MCF 10A (cell line): ENCODE measurements at regions not wholly inside any gene's neighbourhood (a gene's known extent, or its start where the extent isn't known, plus 50 kb on each side); places are given as distances from the start of the nearest gene placed in this dataset.

Source experiments
- BruUV-seq: library from RNA; stranded (reverse); fragments of 400-500 nt; replicated peaks from 2 replicates; lab custom pipeline; 2021; lab: Mats Ljungman, UMichigan
- CTCF ChIA-PET: fragments of 300-600 bp; sonication (Branson Sonifier 250); formaldehyde crosslinking; extraction: SDS; loops from one replicate; lab custom pipeline; 2021; ENCODE audit warnings: antibody characterized with exemption, inconsistent platforms; lab: Yijun Ruan, JAX
- POLR2A ChIA-PET: fragments of 300-600, 350-650 bp; sonication (Branson Sonifier 250); formaldehyde crosslinking; extraction: SDS; loops from one replicate; lab custom pipeline; 2020; ENCODE audit warnings: antibody characterized with exemption, inconsistent platforms; lab: Yijun Ruan, JAX
- DNase-seq: peaks from one replicate; pipeline ENCODE4 v3.0.0-alpha.2; 2018; ENCODE audit not compliant: unreplicated experiment
- H3K27ac Mint-ChIP-seq: one replicate; pipeline ENCODE4 v1.8.0; 2022; ENCODE audit warnings: mild to moderate bottlenecking, low read depth, mixed read lengths; ENCODE audit not compliant: unreplicated experiment
- H3K27me3 Mint-ChIP-seq: one replicate; pipeline ENCODE4 v1.8.0; 2022; ENCODE audit warnings: mixed read lengths; ENCODE audit not compliant: insufficient read depth, unreplicated experiment
- H3K36me3 Mint-ChIP-seq: one replicate; pipeline ENCODE4 v1.8.0; 2022; ENCODE audit warnings: mild to moderate bottlenecking, moderate library complexity, mixed read lengths; ENCODE audit not compliant: insufficient read depth, unreplicated experiment
- H3K4me1 Mint-ChIP-seq: one replicate; pipeline ENCODE4 v1.8.0; 2022; ENCODE audit warnings: mixed read lengths; ENCODE audit not compliant: insufficient read depth, unreplicated experiment
- H3K4me3 Mint-ChIP-seq: one replicate; pipeline ENCODE4 v1.8.0; 2022; ENCODE audit warnings: mild to moderate bottlenecking, moderate library complexity, mixed read lengths; ENCODE audit not compliant: unreplicated experiment
- H3K9me3 Mint-ChIP-seq: one replicate; pipeline ENCODE4 v1.8.0; 2022; ENCODE audit warnings: mixed read lengths; ENCODE audit not compliant: unreplicated experiment
- intact Hi-C: fragments of 100-400 bp; cut with micrococcal nuclease; formaldehyde crosslinking; loops from 2 replicates; pipeline ENCODE4 v1.14.1; 2022
- TF ChIP-seq, protein P1 (sequence below): fragments of 200-600 bp; IDR thresholded peaks from one replicate; pipeline ENCODE4 v1.8.0; 2022; ENCODE audit warnings: antibody characterized with exemption, mild to moderate bottlenecking; ENCODE audit not compliant: unreplicated experiment

DNA sequence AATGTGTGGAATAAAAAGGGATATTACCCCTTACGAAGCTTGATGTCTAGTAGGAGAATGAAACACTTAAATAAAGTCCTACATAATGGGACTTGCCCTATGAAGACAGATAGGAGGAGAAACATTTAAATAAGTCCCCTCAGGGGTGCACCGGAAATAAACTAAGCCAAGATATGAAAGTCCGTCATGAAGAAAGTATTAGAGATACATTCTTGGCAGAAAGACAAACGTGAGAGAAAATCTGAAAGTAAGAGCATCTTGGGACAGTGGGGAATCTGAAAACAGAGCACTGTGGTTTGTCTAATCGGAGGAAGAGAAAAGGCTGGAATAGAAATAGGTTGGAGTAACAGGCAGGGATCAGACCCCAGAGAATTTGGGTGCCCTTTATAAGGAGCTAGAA, 516.9 kb upstream of the DSEL start:
- DNase-seq = peak; percentile 13
- CTCF ChIA-PET = interaction anchor here (1.2 kb wide), 1 partner anchor 11 kb away, joined by 3 read pairs; no protein-coding TSS in a partner anchor
- POLR2A ChIA-PET = interaction anchor here (0.7 kb wide), 1 partner anchor 481 kb away, joined by 3 read pairs; no protein-coding TSS in a partner anchor
- intact Hi-C loops = no loop called here
- H3K9me3 Mint-ChIP-seq = no peaks in the 10 kb centered on the region
- no peaks in the 10 kb centered on the region for H3K36me3 Mint-ChIP-seq
- no TSS peak for BruUV-seq
- no peak overlapping the region for H3K27ac Mint-ChIP-seq
- H3K4me1 Mint-ChIP-seq = peaks cover 13% of the 10 kb centered on the region
- H3K27me3 Mint-ChIP-seq = no peaks in the 10 kb centered on the region
- TF ChIP-seq, protein P1, sequence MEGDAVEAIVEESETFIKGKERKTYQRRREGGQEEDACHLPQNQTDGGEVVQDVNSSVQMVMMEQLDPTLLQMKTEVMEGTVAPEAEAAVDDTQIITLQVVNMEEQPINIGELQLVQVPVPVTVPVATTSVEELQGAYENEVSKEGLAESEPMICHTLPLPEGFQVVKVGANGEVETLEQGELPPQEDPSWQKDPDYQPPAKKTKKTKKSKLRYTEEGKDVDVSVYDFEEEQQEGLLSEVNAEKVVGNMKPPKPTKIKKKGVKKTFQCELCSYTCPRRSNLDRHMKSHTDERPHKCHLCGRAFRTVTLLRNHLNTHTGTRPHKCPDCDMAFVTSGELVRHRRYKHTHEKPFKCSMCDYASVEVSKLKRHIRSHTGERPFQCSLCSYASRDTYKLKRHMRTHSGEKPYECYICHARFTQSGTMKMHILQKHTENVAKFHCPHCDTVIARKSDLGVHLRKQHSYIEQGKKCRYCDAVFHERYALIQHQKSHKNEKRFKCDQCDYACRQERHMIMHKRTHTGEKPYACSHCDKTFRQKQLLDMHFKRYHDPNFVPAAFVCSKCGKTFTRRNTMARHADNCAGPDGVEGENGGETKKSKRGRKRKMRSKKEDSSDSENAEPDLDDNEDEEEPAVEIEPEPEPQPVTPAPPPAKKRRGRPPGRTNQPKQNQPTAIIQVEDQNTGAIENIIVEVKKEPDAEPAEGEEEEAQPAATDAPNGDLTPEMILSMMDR = no peak
- no peak overlapping the region for H3K4me3 Mint-ChIP-seq

DNA sequence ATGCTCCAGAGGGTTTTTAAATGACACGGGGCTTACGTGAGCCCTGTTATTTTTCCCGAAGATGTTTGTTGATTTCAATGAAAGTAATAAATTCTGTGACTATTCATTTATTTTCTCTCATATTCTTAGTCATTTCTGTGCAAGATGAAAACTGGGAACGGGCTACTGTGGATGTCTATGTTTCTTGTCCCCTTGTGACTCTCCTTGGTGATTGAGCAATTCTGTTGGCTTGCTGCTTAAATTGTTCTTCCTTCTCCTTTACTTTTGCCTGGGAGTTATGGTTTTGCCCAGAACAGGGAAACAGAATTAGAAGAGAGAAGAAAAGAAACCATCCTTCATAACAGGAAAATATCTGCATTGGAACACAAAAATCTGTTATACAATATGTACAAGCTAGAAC, 508.2 kb upstream of the DSEL start:
- Mint-ChIP-seq H3K9me3 (no peaks in the 10 kb centered on the region), H3K4me1 (no peaks in the 10 kb centered on the region), H3K27ac (no peak overlapping the region), H3K27me3 (no peaks in the 10 kb centered on the region), H3K36me3 (no peaks in the 10 kb centered on the region), H3K4me3 (no peak overlapping the region)
- TF ChIP-seq, protein P1 = no peak
- DNase-seq = peak; percentile 6
- ChIA-PET POLR2A (no interaction called here), CTCF (interaction anchor here (0.6 kb wide), 1 partner anchor 1797 kb away, joined by 3 read pairs; no protein-coding TSS in a partner anchor)
- no TSS peak for BruUV-seq
- intact Hi-C loops = no loop called here

DNA sequence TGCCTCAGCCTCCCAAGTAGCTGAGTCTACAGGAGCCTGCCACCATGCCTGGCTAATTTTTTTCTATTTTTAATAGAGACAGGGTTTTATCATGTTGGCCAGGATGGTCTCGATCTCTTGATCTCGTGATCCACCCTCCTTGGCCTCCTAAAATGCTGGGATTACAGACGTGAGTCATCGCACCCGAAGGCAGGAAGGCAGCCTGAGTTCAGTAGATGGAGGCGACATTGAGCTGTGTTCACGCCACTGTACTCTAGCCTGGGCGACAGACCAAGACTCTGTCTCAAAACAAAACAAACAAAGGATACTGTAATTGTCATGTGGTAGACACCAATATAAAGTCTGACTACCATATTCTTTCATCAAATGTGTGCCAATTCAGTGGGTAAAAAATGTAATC, 500.9 kb upstream of the DSEL start:
- POLR2A ChIA-PET = interaction anchor here (0.8 kb wide), 1 partner anchor 14 kb away, joined by 3 read pairs; no protein-coding TSS in a partner anchor
- CTCF ChIA-PET = interaction anchor here (1.1 to 1.2 kb wide), 2 partner anchors 12 to 35 kb away, joined by 4 read pairs; no protein-coding TSS in a partner anchor
- TF ChIP-seq, protein P1 = no peak
- Mint-ChIP-seq H3K27ac (no peak overlapping the region), H3K4me3 (no peak overlapping the region), H3K9me3 (no peaks in the 10 kb centered on the region), H3K4me1 (no peaks in the 10 kb centered on the region), H3K27me3 (no peaks in the 10 kb centered on the region), H3K36me3 (no peaks in the 10 kb centered on the region)
- no TSS peak for BruUV-seq
- intact Hi-C loops = no loop called here
- peak; percentile 5 for DNase-seq

DNA sequence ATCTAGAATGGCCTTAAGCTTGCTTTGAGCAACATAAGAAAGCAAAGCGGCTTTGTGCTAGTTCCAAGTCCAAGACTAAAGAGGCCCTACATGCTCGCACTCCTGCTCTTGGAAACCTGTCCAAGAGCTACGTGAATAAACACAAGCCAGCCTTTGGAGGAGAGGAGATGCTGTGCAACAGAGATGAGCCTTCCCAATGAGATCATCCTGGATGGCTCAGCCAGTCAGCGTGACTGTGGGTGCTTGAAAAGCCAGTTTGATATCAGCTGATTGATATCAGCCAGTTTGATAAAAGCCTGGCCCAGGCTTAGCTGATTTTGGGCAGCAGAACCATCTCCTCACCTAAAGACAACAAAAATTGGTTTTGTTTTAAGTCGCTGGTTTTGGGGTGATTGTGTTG, 481.0 kb upstream of the DSEL start:
- ChIA-PET POLR2A (no interaction called here), CTCF (interaction anchor here (1.3 kb wide), 1 partner anchor 12 kb away, joined by 4 read pairs; no protein-coding TSS in a partner anchor)
- TF ChIP-seq, protein P1 = no peak
- Mint-ChIP-seq H3K4me1 (peaks cover 5% of the 10 kb centered on the region), H3K4me3 (no peak overlapping the region), H3K27me3 (no peaks in the 10 kb centered on the region), H3K9me3 (peaks cover 8% of the 10 kb centered on the region), H3K36me3 (no peaks in the 10 kb centered on the region), H3K27ac (no peak overlapping the region)
- no peak for DNase-seq
- intact Hi-C loops = no loop called here
- no TSS peak for BruUV-seq
